IMR-90 (cell line): ENCODE measurements at regions not wholly inside any gene's neighbourhood (a gene's known extent, or its start where the extent isn't known, plus 50 kb on each side); places are given as distances from the start of the nearest gene placed in this dataset.

Experiments
- ATAC-seq: fragments of 200-7000 bp; cut with Tn5 transposase; 2 replicates; pipeline ENCODE4 v1.9.1; 2020; ENCODE audit warnings: low read depth, mild to moderate bottlenecking, moderate library complexity
- BruUV-seq: library from RNA; stranded (reverse); fragments of 400-500 nt; replicated peaks from 2 replicates; lab custom pipeline; 2021; lab: Mats Ljungman, UMichigan
- CTCF ChIA-PET: fragments of 300-600 bp; formaldehyde crosslinking; extraction: SDS; loops from one replicate; lab custom pipeline; 2021; ENCODE audit warnings: antibody characterized with exemption; lab: Yijun Ruan, JAX
- POLR2A ChIA-PET: fragments of 300-600 bp; sonication (Branson Sonifier 250); formaldehyde crosslinking; loops from one replicate; lab custom pipeline; 2022; ENCODE audit warnings: antibody characterized with exemption; ENCODE audit not compliant: unreplicated experiment; lab: Charles Lee
- DNase-seq: peaks from one replicate; pipeline ENCODE4 v3.0.0; 2013
- H2AFZ ChIP-seq: replicated peaks from 2 replicates; pipeline ENCODE3; 2013; ENCODE audit warnings: low read length, mild to moderate bottlenecking; ENCODE audit not compliant: poor library complexity
- H2AK5ac ChIP-seq: 2 replicates; pipeline ENCODE4 v1.6.1; 2013; ENCODE audit warnings: low read depth, low read length, inconsistent platforms
- H2AK9ac ChIP-seq: replicated peaks from 2 replicates; pipeline ENCODE3; 2013; ENCODE audit warnings: mild to moderate bottlenecking, low read depth, low read length, moderate library complexity; ENCODE audit not compliant: poor library complexity
- H2BK120ac ChIP-seq: 2 replicates; pipeline ENCODE4 v1.6.1; 2013; ENCODE audit warnings: low read depth, low read length, inconsistent platforms
- H2BK15ac ChIP-seq: 3 replicates; pipeline ENCODE4 v1.6.1; 2013; ENCODE audit warnings: low read depth, low read length, inconsistent platforms
- H2BK20ac ChIP-seq: 2 replicates; pipeline ENCODE4 v1.6.1; 2013; ENCODE audit warnings: low read depth, mild to moderate bottlenecking, inconsistent platforms, low read length, moderate library complexity
- H2BK5ac ChIP-seq: 2 replicates; pipeline ENCODE4 v1.6.1; 2013; ENCODE audit warnings: mild to moderate bottlenecking, low read depth, low read length, inconsistent platforms; ENCODE audit not compliant: poor library complexity, severe bottlenecking
- H3K14ac ChIP-seq: replicated peaks from 2 replicates; pipeline ENCODE4 v1.6.1; 2013; ENCODE audit warnings: low read depth, low read length, inconsistent platforms
- H3K18ac ChIP-seq: 2 replicates; pipeline ENCODE4 v1.6.1; 2013; ENCODE audit warnings: low read depth, low read length, control low read depth
- H3K23ac ChIP-seq: 2 replicates; pipeline ENCODE4 v1.6.1; 2013; ENCODE audit warnings: low read depth, low read length, inconsistent platforms
- H3K27ac ChIP-seq: 2 replicates; pipeline ENCODE4 v1.5.1; 2013; ENCODE audit warnings: mild to moderate bottlenecking, control low read depth, low read length; ENCODE audit not compliant: insufficient read depth
- H3K27me3 ChIP-seq: 2 replicates; pipeline ENCODE4 v1.6.1; 2013; ENCODE audit warnings: low read length; ENCODE audit not compliant: control insufficient read depth, insufficient read depth
- H3K36me3 ChIP-seq: 2 replicates; pipeline ENCODE4 v1.6.1; 2013; ENCODE audit warnings: low read length, mixed read lengths; ENCODE audit not compliant: control insufficient read depth, insufficient read depth
- H3K4ac ChIP-seq: 2 replicates; pipeline ENCODE4 v1.6.1; 2013; ENCODE audit warnings: low read depth, low read length, inconsistent platforms
- H3K4me1 ChIP-seq: 2 replicates; pipeline ENCODE4 v1.6.1; 2013; ENCODE audit warnings: low read length, mixed read lengths; ENCODE audit not compliant: control insufficient read depth, insufficient read depth
- H3K4me2 ChIP-seq: 2 replicates; pipeline ENCODE4 v1.6.1; 2013; ENCODE audit warnings: low read depth, mild to moderate bottlenecking, control low read depth, low read length, moderate library complexity
- H3K4me3 ChIP-seq: 2 replicates; pipeline ENCODE4 v1.5.1; 2013; ENCODE audit warnings: low read depth, mild to moderate bottlenecking, control low read depth, low read length, moderate library complexity; ENCODE audit not compliant: insufficient read depth
- H3K56ac ChIP-seq: 2 replicates; pipeline ENCODE4 v1.6.1; 2013; ENCODE audit warnings: low read length, inconsistent platforms; ENCODE audit not compliant: insufficient read depth; ENCODE audit errors: extremely low read depth
- H3K79me1 ChIP-seq, 2 experiments: 2 replicates each; pipeline ENCODE4 v1.6.1; 2013; ENCODE audit warnings: low read length in 2 of 2, inconsistent platforms in 1 of 2, low read depth in 1 of 2
- H3K9ac ChIP-seq: 2 replicates; pipeline ENCODE4 v1.6.1; 2013; ENCODE audit warnings: low read depth, low read length, control low read depth
- H3K9me1 ChIP-seq: 2 replicates; pipeline ENCODE4 v1.6.1; 2013; ENCODE audit warnings: low read length, inconsistent platforms; ENCODE audit not compliant: insufficient read depth
- H3K9me3 ChIP-seq: 2 replicates; pipeline ENCODE4 v1.6.1; 2013; ENCODE audit warnings: low read length; ENCODE audit not compliant: control insufficient read depth, insufficient read depth
- H4K20me1 ChIP-seq: 2 replicates; pipeline ENCODE4 v1.6.1; 2013; ENCODE audit warnings: low read length, inconsistent platforms; ENCODE audit not compliant: insufficient read depth
- H4K5ac ChIP-seq: 2 replicates; pipeline ENCODE4 v1.6.1; 2013; ENCODE audit warnings: mild to moderate bottlenecking, low read depth, low read length, control low read depth
- H4K8ac ChIP-seq, 2 experiments: 2 replicates each; pipeline ENCODE4 v1.6.1; 2013; ENCODE audit warnings: low read depth in 2 of 2, low read length in 2 of 2, control low read depth in 1 of 2, inconsistent platforms in 1 of 2
- H4K91ac ChIP-seq: 2 replicates; pipeline ENCODE4 v1.6.1; 2013; ENCODE audit warnings: low read depth, low read length, inconsistent platforms; ENCODE audit not compliant: insufficient read depth
- BHLHE40 ChIP-seq: fragments of 150-350 bp; IDR thresholded peaks from 2 replicates; pipeline ENCODE4 v1.6.1; 2016; ENCODE audit warnings: mild to moderate bottlenecking, low read depth, low read length
- CEBPB ChIP-seq: IDR thresholded peaks from 2 replicates; pipeline ENCODE4 v1.6.1; 2012; ENCODE audit warnings: low read depth, low read length, improper control_type of control experiment
- CHD1 ChIP-seq: IDR thresholded peaks from 2 replicates; pipeline ENCODE4 v1.6.1; 2012; ENCODE audit warnings: low read depth, low read length, improper control_type of control experiment
- CTCF ChIP-seq: conservative IDR thresholded peaks from 2 replicates; pipeline ENCODE4 v1.5.1; 2012; ENCODE audit warnings: mild to moderate bottlenecking, low read depth, low read length, improper control_type of control experiment
- FOS ChIP-seq: fragments of 150-350 bp; IDR thresholded peaks from 2 replicates; pipeline ENCODE4 v1.6.1; 2016; ENCODE audit warnings: low read depth, low read length
- MAFK ChIP-seq: IDR thresholded peaks from 2 replicates; pipeline ENCODE4 v1.6.1; 2012; ENCODE audit warnings: low read depth, low read length, improper control_type of control experiment
- MAZ ChIP-seq: IDR thresholded peaks from 2 replicates; pipeline ENCODE4 v1.6.1; 2012; ENCODE audit warnings: low read depth, mild to moderate bottlenecking, low read length, improper control_type of control experiment, moderate library complexity, borderline replicate concordance
- MXI1 ChIP-seq: IDR thresholded peaks from 2 replicates; pipeline ENCODE4 v1.6.1; 2012; ENCODE audit warnings: low read depth, mild to moderate bottlenecking, low read length, moderate library complexity, borderline replicate concordance
- NFE2L2 ChIP-seq: fragments of 150-350 bp; IDR thresholded peaks from 2 replicates; pipeline ENCODE4 v1.6.1; 2016; ENCODE audit warnings: low read depth, mild to moderate bottlenecking, low read length
- POLR2A ChIP-seq: IDR thresholded peaks from 2 replicates; pipeline ENCODE4 v1.6.1; 2012; ENCODE audit warnings: mild to moderate bottlenecking, low read depth, low read length
- RAD21 ChIP-seq: IDR thresholded peaks from 2 replicates; pipeline ENCODE4 v1.6.1; 2012; ENCODE audit warnings: low read length, improper control_type of control experiment
- RCOR1 ChIP-seq: IDR thresholded peaks from 2 replicates; pipeline ENCODE4 v1.6.1; 2012; ENCODE audit warnings: mild to moderate bottlenecking, low read length, improper control_type of control experiment; ENCODE audit not compliant: insufficient replicate concordance
- RFX5 ChIP-seq: IDR thresholded peaks from 2 replicates; pipeline ENCODE4 v1.8.0; 2012; ENCODE audit warnings: low read depth, mild to moderate bottlenecking, low read length, moderate library complexity
- WGBS, 2 experiments: methylation state at CpG; one replicate each; pipeline versions ENCODE4 v1.1.5 to v1.1.7; 2013; ENCODE audit warnings: missing lambda C conversion rate in 2 of 2; ENCODE audit not compliant: insufficient read length in 1 of 2; ENCODE audit errors: extremely low coverage in 2 of 2; 5-methylcytosine and 5-hydroxymethylcytosine counted together
- dilution Hi-C: fragments of 300-500 bp; cut with HindIII; formaldehyde crosslinking; loops from one replicate; pipeline ENCODE4 v1.14.3; 2018; ENCODE audit warnings: low sequenced_read_pairs; ENCODE audit not compliant: unreplicated experiment
- in situ Hi-C: fragments of 300-500 bp; cut with MboI; formaldehyde crosslinking; loops from 3 replicates; pipeline ENCODE4 v1.14.3; 2019; ENCODE audit warnings: low sequenced_read_pairs, inconsistent platforms, mixed read lengths
- intact Hi-C: fragments of 100-400 bp; cut with micrococcal nuclease; formaldehyde crosslinking; loops from 2 replicates; pipeline ENCODE4 v1.10.0; 2022
- TF ChIP-seq, protein P1 (sequence below): fragments of 150-350 bp; IDR thresholded peaks from 2 replicates; pipeline ENCODE4 v1.6.1; 2016; ENCODE audit warnings: low read depth, mild to moderate bottlenecking, low read length, moderate library complexity, borderline replicate concordance
- TF ChIP-seq, protein P2 (sequence below): fragments of 150-350 bp; IDR thresholded peaks from 2 replicates; pipeline ENCODE4 v1.6.1; 2017; ENCODE audit warnings: mild to moderate bottlenecking, antibody characterized with exemption, low read length, low read depth

- POLR2A ChIA-PET: no interaction called here
- Histone ChIP-seq H2BK5ac (no peak overlapping the region), H2AK5ac (no peak overlapping the region), H3K9ac (no peak overlapping the region), H3K79me1 (no peaks in the 10 kb centered on the region), H3K36me3 (no peaks in the 10 kb centered on the region), H3K9me3 (no peaks in the 10 kb centered on the region), H3K23ac (no peak overlapping the region), H4K5ac (no peak overlapping the region), H3K56ac (no peak overlapping the region), H3K4me2 (no peak overlapping the region), H3K18ac (no peak overlapping the region; the same call in 1 of the 2 replicates), H3K4me3 (no peak overlapping the region), H2AK9ac (no peak overlapping the region), H3K27ac (no peak overlapping the region), H2BK15ac (no peak overlapping the region), H3K4ac (no peak overlapping the region), H4K20me1 (no peaks in the 10 kb centered on the region), H2AFZ (no peak overlapping the region), H3K9me1 (no peaks in the 10 kb centered on the region), H2BK120ac (no peak overlapping the region), H4K8ac (no peak overlapping the region), H3K27me3 (no peaks in the 10 kb centered on the region), H3K14ac (no peak overlapping the region), H3K4me1 (peaks cover 3% of the 10 kb centered on the region), H2BK20ac (no peak overlapping the region), H4K91ac (no peak overlapping the region)
- DNase-seq: no peak
- no TSS peak for BruUV-seq
- TF ChIP-seq RCOR1 (no peak), RAD21 (no peak), RFX5 (no peak), CEBPB (no peak), MXI1 (no peak), POLR2A (no peak), MAZ (no peak), CHD1 (no peak), FOS (no peak), NFE2L2 (no peak), BHLHE40 (no peak), MAFK (no peak), CTCF (no peak)
- TF ChIP-seq, protein P1, sequence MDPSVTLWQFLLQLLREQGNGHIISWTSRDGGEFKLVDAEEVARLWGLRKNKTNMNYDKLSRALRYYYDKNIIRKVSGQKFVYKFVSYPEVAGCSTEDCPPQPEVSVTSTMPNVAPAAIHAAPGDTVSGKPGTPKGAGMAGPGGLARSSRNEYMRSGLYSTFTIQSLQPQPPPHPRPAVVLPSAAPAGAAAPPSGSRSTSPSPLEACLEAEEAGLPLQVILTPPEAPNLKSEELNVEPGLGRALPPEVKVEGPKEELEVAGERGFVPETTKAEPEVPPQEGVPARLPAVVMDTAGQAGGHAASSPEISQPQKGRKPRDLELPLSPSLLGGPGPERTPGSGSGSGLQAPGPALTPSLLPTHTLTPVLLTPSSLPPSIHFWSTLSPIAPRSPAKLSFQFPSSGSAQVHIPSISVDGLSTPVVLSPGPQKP: no peak
- TF ChIP-seq, protein P2, sequence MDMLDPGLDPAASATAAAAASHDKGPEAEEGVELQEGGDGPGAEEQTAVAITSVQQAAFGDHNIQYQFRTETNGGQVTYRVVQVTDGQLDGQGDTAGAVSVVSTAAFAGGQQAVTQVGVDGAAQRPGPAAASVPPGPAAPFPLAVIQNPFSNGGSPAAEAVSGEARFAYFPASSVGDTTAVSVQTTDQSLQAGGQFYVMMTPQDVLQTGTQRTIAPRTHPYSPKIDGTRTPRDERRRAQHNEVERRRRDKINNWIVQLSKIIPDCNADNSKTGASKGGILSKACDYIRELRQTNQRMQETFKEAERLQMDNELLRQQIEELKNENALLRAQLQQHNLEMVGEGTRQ: no peak
- CTCF ChIA-PET: interaction anchor here (0.6 kb wide), 1 partner anchor 227 kb away, joined by 3 read pairs; the partner anchor contains the start of gene ELL2
- in situ Hi-C loops: no loop called here
- intact Hi-C loops: no loop called here
- no peak for ATAC-seq
- WGBS, 2 experiments: no CpG with 5 or more reads among the region's 2 CpGs
- dilution Hi-C loops: no loop called here
Observed at GRCh38 chr5:96189028-96189826, 227.6 kb upstream of the ELL2 start.
